CD4-positive, alpha-beta T cell treated with Interferon gamma for 1 hour (primary cell): ENCODE measurements at regions not wholly inside any gene's neighbourhood (a gene's known extent, or its start where the extent isn't known, plus 50 kb on each side); places are given as distances from the start of the nearest gene placed in this dataset.
"Not testable (repeated sequence)": the region's sequence is repeated elsewhere in the genome, so short reads cannot be mapped to it uniquely, and the experiment has no call there.

ENCODE experiments used
- DNase-seq: peaks from one replicate; pipeline ENCODE4 v3.0.0-alpha.2; 2020

DNA sequence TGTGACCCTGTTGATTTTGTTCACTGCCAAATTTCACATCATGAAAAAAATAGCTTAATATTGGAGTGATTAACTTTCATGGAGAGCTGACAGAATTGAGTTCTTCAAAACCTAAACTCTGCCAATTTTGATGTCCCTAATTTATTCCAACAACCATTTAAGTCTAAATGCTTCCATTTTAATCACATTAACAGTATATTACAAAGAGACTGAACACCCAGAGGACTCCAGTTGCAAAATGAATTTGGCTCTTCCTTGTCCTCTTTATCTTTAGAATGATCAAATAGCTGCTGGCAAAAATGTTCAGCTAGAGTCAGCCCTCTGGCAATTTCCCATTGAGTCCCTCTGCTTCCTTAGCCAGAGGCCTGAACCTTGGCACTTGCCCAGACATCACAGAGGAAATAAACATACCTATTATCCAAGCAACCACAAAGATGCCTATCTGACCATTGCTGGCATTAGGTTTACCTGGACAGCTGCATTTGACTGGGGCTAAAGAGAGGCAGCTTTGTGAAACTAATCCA, 299.0 kb upstream of the STXBP5 start:
- DNase-seq: no peak

DNA sequence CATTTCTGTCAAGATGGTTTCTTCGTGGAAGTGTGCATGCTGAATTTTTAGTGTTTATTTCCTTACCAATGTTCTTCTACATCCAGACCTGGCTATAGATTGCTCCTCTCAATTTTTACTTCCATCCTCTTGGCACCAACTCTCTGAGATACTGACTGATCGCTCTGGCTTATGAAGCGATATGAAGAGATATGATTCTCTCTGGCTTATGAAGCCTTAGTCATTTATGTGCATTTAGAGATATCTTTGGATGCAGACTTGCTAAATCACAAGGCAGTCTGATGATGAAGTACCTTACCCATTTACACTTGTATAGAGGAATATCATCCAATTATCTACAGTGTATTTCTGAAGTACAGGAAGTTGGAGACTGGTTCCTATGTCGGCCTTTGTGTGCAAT, 295.4 kb upstream of the STXBP5 start:
- DNase-seq: no peak

DNA sequence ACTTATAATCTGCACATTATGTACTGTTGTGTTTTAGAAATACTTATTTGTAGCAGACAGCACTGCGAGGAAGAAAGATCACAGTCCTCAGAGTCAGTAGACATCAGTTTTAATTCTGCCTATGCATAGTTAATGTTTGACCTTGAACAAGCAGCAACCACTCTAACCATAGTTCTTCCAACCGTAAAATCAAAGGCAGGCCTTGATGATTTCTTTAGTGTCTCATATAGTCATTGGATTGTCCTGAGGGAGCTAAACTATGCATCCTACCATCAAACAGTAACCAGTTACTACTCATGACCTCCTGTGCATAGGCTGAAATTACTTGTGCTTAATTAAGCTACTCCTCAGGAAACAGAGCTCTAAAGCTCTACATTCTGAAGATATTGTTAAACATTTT, 294.8 kb upstream of the STXBP5 start:
- no peak for DNase-seq

DNA sequence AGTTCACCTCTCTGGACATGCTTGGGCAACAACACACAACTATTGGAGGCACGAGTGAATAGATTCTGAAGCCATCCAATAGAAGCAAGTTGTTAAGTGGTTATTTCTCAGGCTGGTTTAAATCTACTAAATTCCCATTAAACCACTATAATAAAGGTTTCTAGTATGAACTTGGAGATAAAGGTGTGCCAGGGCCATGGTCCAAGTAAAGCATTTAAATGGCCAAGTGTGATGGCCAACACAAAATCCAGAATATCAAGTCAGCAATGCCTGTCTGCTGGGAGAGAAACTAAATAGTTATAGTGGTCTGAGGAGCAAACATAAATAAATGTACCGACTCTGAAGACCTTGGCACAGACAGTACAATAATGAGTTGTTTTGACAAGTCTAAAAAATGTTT, 294.3 kb upstream of the STXBP5 start:
- DNase-seq: no peak

DNA sequence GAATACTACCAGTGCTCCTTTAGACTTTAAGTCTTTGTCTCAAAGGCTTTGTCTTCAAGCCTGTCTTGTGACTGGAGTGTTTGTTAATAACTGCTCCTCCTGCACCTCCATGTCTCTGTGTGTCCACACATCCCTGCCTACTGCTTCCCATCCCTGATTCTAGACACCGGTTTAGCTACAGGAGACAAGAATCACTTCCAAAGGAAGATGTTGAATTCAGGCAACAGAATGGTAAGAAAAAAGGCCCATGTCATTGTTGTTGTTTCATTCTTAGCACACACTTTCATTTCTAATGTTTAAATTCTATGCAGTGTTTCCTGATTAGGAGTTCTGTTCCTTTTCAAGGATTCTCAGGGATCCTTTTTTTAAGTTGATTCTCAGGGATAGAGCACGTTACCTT, 293.6 kb upstream of the STXBP5 start:
- no peak for DNase-seq

DNA sequence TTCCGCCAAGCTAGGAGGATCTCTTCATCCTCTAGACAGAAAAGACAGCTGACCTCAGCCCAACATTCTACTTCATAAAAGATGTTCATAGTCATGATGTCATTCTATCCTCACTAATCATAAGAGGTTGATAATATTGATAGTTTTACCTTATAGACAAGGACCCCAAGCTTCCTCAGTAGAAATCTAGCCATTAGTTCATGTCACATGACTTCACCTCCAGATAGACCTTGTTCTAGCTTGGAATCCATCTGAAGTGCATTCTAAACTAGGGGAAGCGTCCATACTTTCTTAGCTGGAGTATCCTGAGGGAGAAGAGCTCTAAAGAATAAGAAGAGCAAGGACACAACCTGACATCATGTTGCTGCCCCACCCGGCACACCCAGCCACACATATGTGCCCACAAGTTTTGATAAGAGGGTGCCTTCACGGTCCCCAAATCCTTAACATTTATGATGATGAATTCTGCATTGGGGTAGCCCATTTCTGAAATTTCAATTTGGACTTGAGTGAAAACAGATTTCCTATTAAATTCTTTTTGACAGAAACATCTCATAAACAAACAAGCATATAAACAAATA, 292.5 kb upstream of the STXBP5 start:
- DNase-seq: no peak

DNA sequence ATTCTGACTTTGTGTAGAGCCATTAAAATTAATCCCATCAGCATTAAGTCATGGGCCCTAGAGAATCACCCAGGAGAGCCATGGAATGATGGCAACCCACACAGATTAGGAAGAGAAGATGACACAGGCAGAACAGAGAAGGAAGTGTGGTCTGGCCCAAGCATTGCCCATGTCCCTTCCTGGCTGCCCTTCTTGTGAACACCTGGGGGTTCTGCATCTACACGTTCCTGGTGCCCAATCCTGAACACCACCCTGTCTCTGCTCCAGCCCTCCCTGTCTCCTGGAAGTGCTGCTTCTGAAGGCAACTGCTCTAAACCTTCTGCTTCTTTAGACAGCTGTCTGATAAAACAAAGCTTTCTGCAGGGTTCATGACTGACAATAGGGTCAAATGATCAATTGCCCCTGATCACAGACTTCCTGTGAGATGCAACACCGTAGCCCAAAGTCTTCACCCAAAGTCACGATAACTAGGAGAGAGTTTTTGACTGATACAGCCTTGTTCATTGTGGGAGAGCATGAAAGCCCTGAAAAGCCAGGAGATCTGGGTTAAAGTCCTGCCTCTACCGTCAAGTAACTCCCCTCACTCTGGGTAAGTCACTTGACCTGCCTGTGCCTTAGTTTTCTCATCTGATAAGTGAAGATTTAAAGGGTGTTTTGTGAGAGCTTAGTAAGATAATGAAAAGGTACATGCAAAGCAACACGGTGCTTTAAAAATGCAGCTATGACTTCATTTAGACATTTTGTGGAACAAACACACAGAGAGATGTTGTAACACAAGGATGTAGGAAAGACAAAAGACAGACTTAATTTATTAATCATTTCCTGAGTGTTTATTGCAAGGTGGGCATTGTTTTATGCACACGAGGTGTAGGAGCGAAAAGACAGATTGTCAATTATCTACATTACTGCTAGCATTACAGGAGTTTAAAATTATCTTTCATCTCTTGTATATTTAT, 291.2 kb upstream of the STXBP5 start:
- no peak for DNase-seq

DNA sequence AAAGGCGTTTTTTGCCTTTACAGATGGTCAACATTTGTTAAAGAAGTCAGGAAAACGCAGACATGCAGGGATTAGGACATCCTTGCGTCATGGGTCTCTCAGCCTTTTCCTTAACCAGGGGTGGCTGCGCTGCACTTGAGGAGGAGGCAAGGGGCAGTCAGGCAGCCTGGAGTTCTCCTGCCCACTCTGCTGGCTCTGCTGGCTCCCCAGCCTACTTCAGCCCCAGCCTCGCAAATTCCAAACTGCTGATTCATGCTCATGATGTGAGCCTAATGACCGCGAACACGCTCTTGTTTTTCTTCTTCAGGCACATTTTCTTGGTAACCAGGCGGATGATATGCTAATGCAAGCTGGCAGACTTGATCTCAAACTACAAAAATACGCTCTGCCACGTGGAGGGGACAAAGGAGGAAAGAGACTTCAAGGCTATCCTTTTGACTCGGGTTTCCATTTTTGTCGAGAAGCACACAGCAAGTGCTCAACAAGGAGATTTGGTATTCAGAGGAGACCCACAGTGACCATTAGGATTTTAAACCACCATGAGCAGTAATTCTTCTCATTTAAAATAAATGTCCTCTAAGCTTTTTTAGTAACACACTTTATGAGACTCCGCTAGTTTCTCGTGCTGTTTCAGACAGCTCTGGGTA, 290.3 kb upstream of the STXBP5 start:
- peak; percentile 2 for DNase-seq

DNA sequence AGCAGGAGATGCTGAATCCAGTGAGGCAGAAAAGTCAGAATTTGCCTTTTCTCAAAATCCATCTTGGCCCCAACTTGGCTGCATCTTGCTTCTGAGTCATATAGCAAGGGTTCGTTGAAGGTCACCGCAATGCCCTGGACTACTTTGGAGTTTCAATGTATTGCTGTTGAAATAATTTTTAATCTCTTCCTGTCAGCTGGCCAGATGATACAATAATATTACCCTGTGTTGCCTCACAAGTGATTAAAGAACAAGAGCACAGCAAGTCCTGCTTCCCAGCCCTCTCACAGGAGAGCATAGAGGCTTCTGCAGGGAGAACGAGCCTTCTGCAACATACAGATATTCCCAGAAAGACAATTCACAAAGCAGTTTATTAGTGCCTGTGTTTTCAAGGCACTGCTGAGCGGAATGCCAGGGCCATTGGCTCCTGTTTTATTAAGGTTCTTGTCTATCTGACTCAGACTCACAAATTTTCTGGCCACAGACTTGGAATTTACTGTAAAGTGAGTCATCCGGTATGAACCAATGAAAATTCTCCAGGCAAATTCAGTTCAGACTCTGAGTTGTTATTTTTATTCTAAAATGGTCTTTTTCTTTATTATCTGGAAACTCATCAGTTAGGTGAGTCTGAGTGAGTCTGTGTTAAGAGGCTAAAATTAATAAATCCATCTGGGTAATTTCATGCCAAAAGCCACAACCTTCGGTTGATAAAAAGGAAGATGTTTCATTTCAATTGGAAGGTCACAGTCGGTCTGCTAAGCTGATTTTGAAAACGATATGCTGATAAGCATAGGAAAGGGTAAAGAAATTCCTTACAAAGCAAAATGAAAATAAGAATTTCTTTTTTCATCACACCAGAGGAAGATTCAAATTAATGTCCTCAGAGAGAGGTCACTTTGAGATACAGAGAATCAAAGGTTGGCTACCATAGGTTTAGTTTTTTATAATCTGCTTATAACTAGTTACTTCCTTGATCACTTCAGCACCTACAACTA, 289.4 kb upstream of the STXBP5 start:
- DNase-seq: peak; percentile 22

DNA sequence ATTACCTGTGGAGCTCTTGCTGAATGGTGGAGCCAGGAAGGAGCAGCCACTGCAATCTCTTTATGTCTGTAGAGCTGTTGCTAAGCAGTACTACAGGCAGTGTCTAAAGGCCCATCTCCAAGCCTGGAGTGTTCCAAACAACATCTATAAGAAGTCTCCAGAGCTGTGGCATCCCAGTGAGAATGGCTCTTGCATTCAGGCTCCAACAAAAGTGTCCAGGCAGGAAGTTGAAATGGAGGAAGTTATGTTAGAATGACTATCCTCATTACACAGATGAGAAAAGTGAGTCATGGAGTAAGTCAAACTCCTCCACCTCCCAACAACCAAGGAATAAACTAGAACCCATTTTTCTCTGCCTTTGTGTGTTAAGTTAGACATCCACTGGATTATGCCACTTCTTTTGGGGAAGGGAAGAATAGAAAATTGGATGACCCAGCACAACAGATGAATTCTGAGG, 288.5 kb upstream of the STXBP5 start:
- DNase-seq: no peak

DNA sequence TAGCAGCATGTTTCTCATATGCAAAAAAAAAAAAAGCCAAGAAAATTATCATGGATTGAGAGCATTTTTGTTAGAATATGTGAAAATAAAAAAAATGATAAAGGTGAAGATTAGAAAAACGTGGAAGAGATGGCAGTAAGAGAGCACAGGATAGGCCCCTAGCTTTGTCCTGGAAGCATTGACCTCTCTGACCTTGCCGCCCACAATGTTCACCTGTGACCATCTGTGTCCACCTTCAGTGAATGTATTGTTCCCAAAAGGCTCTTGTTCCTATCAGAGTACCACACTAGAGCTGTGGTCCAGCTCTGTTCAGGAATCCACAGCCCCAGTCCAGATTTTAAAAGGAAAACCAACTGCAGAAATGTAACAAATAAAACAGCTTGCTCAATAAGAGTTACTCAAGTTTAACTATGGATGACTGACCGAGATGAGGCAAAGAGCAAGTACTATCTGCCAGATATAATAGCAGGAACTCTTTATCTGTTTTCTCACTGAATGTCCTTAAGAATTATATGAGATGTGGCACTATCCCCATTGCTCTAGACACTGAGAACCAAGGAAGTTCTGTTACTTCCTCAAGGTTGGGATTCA, 287.7 kb upstream of the STXBP5 start:
- no peak for DNase-seq

DNA sequence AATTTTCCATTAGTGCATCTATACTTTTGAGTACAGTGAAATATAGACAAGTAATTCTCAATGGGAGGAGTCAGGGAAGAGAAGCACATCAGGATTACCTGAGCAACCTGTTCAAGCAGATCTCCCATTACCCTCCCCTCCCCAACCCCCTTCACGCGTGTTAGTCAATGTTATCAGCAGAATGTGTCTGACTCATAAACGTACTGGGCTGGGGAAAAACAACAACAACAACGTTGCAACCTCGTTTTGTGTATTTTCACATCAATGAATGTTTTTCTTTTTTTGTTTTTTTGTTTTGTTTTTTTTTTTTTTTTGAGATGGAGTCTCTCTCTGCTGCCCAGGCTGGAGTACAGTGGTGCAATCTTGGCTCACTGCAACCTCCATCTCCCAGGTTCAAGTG, 287.0 kb upstream of the STXBP5 start:
- DNase-seq: no peak

DNA sequence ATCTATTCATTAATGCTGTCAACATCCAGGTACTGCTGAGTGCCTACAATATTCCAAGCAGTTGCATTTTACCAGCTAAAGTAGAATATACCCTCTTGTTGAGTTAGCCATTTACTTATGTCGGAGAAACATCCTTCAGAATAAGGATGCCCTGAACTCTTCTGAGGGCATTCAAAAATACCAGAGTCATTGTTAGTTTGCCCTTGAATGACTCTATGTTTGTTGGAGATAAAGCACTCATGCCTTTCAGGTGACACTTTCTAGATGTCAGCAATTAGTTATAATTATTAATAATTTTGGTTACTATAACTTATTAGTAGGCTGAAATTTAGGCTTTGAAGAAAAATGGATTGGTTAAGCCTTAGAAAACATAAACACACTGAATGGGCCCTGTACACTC, 286.2 kb upstream of the STXBP5 start:
- DNase-seq: no peak

DNA sequence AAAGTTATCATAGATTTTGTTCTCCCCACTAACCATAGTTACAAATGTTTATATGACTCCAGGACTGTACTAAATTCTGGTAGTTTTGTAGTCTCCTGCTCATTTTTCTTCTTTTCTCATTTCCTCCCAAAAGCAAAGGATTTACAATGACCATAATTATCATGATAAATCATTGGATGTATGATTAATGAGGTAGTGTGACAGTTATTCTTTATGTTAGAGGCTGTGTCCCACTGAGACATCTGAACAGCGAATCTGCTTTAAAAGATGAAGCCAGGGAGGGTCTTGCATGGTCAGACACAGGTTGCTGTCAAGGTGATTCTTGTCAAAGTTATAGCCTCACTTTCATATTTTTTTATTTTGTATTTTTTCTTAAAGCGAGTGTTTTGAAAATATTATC, 285.2 kb upstream of the STXBP5 start:
- DNase-seq: no peak

DNA sequence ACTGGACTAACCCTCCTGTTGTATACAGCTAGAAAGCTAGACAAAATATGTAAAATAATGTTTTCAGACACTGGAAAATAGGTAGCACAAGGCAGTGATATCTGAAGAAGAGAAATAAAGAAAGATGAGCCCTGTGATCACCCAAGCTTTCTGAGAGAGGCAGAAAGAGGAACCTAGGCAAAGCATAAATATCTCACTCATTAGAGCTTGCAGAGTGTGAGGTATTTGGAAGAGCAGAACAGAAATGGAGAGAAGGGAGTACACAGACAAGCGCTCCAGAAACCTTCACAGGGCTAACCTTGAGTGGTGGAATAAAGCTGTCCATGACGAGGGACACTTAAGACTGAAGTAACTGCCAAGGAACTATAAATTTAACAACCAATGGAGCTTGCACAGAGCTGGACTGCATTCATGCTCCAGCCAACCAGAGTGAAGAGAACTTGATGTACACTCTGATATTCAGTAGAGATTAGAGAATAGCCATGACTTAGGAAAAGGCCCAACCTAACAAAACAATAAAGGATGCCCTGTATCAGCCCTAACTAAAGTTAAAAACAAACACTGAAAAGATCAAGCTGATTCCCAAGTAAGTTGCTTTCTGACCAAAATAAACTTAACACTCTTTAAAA, 280.9 kb upstream of the STXBP5 start:
- DNase-seq: no peak

DNA sequence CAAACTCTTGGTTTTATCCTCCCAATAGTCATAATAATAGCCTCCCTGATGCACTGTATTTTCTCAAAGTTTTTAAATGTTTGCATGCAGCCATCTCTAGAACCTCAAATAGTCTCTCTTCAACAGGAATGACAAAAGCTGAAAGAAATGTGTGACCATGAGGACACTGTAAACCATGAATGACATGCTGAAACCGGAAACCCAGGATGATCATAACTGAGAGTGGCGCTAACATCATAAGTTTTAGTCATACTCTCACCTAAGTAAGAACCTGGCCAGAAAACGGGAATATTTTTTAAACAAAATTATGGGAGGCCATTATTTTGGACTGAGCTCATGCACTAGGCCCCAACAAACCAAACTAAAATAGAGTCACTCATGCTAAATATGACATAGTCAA, 278.4 kb upstream of the STXBP5 start:
- no peak for DNase-seq

DNA sequence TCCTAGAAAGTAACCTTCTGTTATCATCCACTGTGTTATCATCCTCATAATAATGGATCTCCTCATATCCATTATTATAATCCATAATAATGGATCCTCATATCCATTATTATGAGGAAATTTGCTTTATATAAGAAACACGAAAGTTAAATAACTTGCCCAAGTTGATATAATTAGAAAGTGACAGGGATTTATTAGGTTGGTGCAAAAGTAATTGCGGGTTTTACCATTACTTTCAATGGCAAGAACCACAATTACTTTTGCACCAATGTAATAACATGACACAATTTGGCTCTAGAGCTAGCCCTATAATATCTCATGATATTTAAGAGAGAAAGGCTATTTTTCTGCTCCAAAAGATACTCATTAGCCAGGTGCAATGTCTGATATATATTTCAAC, 275.7 kb upstream of the STXBP5 start:
- no peak for DNase-seq

DNA sequence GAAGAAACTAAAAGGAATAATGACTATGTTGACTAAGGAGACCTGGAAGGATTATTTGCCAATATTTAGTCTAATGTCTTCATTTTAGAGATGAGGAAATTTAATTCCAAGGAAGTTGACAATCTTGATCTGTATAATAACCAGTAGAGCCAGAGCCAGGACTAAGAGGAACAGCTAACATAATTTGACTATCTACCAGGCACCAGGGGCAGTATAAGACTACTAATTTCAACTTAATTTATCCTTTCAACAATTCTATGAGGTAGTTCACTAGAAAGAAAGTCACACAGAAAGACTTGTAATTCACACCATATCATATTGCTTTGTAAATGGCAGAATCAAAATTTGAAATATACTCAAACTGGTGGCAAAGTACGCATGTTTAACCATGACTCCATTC, 273.0 kb upstream of the STXBP5 start:
- DNase-seq: no peak

DNA sequence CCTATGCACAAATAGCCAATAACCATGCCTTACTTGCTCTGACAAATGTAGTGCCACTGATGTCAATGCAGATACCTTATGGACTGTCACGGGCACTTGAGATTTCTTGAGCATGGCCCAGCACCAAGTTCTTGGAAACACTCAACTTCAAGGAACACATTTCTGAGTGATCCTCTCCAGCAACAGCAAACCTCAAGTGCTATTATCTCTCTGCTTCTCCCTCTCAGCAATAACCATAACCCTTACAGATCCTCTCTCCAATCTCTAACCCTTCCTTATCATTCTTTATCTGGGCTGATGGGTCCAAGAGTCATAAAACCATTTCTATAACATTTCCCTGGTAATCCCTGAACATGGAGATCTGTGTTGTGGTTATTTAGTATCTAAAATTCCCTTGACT, 266.9 kb upstream of the STXBP5 start:
- no peak for DNase-seq

DNA sequence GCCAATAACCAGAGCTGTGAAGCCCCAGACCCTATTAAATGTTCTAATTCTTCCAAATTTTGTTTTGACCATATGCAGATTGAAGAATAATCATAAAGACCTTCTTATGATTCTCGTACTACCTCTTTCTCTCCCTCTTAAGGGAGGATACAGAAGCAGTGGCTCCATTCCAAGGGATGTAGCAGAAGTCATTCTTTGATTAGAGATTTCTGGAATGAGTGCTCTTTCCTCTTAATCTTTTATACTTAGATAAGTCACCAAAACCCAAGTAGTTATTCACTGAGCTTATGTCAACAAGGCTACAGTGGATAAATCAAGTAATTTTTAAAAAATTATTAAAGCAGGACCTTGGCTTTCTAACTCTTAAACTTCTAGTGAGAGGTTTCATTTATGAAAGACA, 266.0 kb upstream of the STXBP5 start:
- no peak for DNase-seq

DNA sequence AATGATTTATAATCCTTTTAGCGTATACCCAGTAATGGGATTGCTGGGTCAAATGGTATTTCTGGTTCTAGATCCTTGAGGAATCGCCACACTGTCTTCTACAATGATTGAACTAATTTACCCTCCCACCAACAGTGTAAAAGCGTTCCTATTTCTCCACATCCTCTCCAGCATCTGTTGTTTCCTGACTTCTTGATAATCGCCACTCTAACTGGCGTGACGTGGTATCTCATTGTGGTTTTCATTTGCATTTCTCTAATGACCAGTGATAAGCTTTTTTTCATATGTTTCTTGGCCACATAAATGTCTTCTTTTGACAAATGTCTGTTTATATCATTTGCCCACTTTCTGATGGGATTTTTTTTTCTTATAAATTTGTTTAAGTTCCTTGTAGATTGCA, 264.8 kb upstream of the STXBP5 start:
- not testable (repeated sequence) for DNase-seq

DNA sequence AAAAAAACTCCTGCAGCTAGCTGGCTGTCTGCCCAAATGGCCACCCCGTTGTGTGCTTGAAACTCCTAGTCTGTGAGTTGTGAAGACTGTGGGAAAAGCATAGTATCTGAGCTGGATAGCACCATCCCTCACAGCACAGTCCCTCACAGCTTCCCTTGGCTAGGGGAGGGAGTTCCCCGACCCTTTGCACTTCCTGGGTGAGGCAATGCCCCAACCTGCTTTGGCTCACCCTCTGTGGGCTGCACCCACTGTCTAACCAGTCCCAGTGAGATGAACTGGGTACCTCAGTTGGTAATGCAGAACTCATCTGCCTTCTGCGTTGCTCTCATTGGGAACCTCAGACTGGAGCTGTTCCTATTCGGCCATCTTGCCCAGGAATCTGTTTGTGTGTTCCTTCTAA, 260.6 kb upstream of the STXBP5 start:
- no peak for DNase-seq
